Activated B cell treated with CpG ODN at 0.5 μM for 24 hours (primary cell): ENCODE measurements at regions not wholly inside any gene's neighbourhood (a gene's known extent, or its start where the extent isn't known, plus 50 kb on each side); places are given as distances from the start of the nearest gene placed in this dataset.
A peak's percentile ranks its signal among the peaks of the same experiment; 100 is the strongest.
"Not testable (repeated sequence)": the region's sequence is repeated elsewhere in the genome, so short reads cannot be mapped to it uniquely, and the experiment has no call there.

Experiments used
- ATAC-seq: fragments of 200-7000 bp; cut with Tn5 transposase; one replicate; pipeline ENCODE4 v1.10.0; 2021; ENCODE audit warnings: low read depth, mild to moderate bottlenecking, moderate library complexity
- CTCF ChIA-PET: fragments of 350-600 bp; sonication (Branson Sonifier 250); formaldehyde crosslinking; loops from one replicate; lab custom pipeline; 2021; ENCODE audit warnings: antibody characterized with exemption; lab: Charles Lee
- POLR2A ChIA-PET: fragments of 350-600 bp; sonication (Branson Sonifier 250); formaldehyde crosslinking; loops from one replicate; lab custom pipeline; 2021; ENCODE audit warnings: antibody characterized with exemption; lab: Charles Lee
- DNase-seq: peaks from one replicate; pipeline ENCODE4 v3.0.0; 2022
- H3K27ac Mint-ChIP-seq: one replicate; pipeline ENCODE4 v1.8.0; 2020; ENCODE audit warnings: mixed read lengths
- H3K27me3 Mint-ChIP-seq: one replicate; pipeline ENCODE4 v1.8.0; 2021; ENCODE audit warnings: mixed read lengths
- H3K36me3 Mint-ChIP-seq: one replicate; pipeline ENCODE4 v1.8.0; 2021; ENCODE audit warnings: low read depth, mixed read lengths
- H3K4me1 Mint-ChIP-seq: one replicate; pipeline ENCODE4 v1.8.0; 2021; ENCODE audit warnings: mixed read lengths
- H3K4me3 Mint-ChIP-seq: one replicate; pipeline ENCODE4 v1.8.0; 2020; ENCODE audit warnings: mild to moderate bottlenecking, mixed read lengths
- H3K9me3 Mint-ChIP-seq: one replicate; pipeline ENCODE4 v1.8.0; 2020; ENCODE audit warnings: mixed read lengths
- intact Hi-C: fragments of 100-400 bp; cut with micrococcal nuclease; formaldehyde crosslinking; loops from one replicate; pipeline ENCODE4 v1.15.1; 2024
- TF ChIP-seq, protein P1 (sequence below): fragments of 200-600 bp; IDR thresholded peaks from one replicate; pipeline ENCODE4 v1.8.0; 2022; ENCODE audit warnings: antibody characterized with exemption, mild to moderate bottlenecking

DNA sequence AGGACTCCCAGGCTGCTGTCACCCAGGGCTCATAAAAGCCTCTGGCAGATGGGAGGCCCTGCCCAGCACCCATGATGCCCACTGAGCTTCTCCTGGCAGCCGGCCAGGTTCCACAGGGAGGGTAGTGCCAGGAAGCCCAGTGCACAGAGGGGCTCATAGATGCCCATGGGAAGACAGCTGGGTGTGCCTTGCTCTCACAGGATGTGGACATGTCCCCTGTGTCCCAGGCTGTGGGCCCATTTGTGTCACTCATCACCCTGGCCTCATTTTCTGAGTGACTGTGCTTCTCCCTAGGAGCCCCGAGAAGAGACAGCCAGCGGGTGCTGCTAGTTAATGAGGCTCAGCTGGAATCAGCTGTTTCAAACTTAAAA lies 86.5 kb upstream of the SFSWAP start:
- intact Hi-C loops, POLR2A ChIA-PET, DNase-seq, ATAC-seq, H3K4me3 Mint-ChIP-seq, H3K27ac Mint-ChIP-seq, H3K27me3 Mint-ChIP-seq, CTCF ChIA-PET, H3K4me1 Mint-ChIP-seq, H3K36me3 Mint-ChIP-seq, H3K9me3 Mint-ChIP-seq: not testable (repeated sequence)

DNA sequence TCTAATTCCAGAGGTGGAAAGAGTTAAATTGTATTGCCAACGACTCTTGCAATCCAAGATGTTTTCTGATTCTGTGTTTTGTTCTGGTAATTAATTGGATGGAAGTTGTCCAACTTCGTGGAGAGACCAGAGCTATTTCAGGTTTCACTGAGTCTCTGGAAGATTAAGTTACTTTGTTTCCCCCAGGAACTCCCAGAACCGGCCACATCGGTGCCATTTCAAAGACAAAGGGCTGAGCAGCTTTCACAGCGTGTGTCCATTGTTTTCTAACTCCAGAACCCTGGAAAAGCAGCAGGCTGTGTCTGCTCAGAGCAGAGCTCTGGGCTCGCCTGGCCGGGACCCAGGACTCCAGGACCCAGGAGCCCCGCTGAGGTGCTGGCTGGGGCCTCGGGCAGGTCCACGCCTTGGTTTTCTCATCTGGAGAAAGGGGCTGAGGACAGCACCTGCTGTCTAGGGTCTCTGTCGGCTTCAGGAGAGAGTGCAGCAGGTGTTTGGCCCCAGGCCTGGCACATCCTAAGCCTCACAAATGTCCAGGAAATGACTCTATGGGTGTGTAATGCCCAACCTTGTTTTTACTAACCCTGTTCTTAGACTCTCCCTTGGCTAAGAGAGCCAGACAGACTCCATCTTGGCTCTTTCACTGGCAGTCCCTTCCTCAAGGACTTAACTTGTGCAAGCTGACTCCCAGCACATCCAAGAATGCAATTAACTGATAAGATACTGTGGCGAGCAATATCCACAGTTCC lies 86.0 kb upstream of the SFSWAP start:
- H3K27me3 Mint-ChIP-seq, ATAC-seq, H3K4me3 Mint-ChIP-seq, H3K36me3 Mint-ChIP-seq, H3K9me3 Mint-ChIP-seq, CTCF ChIA-PET, intact Hi-C loops, H3K27ac Mint-ChIP-seq, DNase-seq, H3K4me1 Mint-ChIP-seq, POLR2A ChIA-PET: not testable (repeated sequence)

DNA sequence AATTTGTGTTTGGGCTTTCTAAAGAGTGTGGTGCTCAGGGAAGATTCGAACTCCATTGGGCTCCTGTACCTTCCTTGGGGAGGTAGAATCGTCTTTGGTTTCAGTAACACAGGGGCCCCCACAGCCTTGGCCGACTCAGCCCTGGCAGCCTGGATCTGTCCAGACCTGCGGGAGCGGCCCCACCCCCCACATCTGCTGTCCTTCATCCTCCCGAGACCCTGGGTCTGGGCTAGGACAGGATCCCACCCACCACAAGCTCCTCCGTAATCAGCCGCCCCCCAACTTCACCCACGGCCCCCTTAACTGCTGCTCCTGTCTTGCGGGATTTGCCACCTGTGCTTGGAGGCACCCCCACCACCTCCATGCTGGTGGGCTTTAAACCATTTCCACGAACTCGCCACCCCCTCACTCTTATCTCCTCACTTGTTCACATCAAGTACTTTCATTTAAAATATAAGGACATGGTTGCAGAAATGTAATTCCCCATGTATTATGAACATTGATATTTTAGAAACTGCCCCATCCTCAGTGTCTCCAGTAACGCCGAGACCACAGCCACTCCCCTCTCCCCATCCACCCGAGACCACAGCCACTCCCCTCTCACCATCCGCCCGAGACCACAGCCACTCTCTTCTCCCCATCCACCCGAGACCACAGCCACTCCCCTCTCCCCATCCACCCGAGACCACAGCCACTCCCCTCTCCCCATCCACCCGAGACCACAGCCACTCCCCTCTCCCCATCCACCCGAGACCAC lies 84.7 kb upstream of the SFSWAP start:
- H3K27me3 Mint-ChIP-seq, ATAC-seq, H3K9me3 Mint-ChIP-seq, CTCF ChIA-PET, H3K36me3 Mint-ChIP-seq, H3K4me3 Mint-ChIP-seq, H3K4me1 Mint-ChIP-seq, DNase-seq, intact Hi-C loops, H3K27ac Mint-ChIP-seq, POLR2A ChIA-PET: not testable (repeated sequence)

DNA sequence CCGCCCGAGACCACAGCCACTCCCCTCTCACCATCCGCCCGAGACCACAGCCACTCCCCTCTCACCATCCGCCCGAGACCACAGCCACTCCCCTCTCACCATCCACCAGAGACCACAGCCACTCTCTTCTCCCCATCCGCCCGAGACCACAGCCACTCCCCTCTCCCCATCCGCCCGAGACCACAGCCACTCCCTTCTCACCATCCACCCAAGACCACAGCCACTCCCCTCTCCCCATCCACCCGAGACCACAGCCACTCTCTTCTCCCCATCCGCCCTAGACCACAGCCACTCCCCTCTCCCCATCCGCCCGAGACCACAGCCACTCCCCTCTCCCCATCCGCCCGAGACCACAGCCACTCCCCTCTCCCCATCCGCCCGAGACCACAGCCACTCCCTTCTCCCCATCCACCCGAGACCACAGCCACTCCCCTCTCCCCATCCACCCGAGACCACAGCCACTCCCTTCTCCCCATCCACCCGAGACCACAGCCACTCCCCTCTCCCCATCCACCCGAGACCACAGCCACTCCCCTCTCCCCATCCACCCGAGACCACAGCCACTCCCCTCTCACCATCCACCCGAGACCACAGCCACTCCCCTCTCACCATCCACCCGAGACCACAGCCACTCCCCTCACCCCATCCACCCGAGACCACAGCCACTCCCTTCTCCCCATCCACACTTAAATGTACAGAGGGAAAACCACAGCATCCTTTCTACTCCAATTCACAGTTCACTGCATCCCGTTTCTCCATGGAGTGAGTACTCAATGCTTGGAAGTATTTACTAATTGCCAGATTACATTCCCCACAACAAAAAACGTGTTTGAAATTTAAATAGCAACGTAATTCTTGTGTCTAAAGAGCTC lies 83.5 kb upstream of the SFSWAP start:
- H3K27me3 Mint-ChIP-seq, intact Hi-C loops, H3K4me1 Mint-ChIP-seq, ATAC-seq, DNase-seq, H3K9me3 Mint-ChIP-seq, POLR2A ChIA-PET, H3K36me3 Mint-ChIP-seq, H3K4me3 Mint-ChIP-seq, CTCF ChIA-PET: not testable (repeated sequence)
- H3K27ac Mint-ChIP-seq, result peak overlapping the region; percentile 82

DNA sequence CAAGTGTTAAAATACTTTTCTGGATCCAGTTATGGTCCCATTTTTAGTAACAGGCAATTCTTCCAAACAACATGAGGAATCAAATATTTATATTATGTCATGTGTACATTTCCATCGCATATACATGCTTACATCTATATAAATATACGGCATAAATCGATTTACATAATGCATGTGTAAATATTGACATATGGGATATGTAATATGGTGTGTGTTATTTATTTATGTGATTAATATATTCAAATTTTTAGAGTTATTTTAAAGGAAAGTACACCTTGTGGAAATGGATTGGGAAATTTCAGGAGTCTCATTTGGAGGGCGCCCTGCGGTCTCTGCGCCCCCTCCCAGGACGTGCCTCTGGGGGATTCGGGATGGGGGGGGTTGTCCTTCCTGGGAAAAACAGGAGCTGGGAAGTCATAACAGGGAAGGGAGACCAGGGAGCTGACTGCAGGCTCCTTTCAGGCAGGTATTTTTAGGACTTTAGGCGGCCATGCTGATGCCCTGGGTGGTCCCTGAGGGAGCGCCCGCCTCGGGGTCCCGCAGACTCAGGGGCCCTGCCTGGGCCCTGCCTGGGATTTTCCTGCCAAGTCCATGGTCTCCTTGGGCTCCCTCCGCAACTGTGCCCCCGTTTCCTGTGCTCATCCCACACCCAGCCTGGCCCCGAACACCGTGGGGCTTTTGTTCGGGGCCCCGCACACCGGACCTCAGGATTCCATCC lies 82.7 kb upstream of the SFSWAP start:
- TF ChIP-seq, protein P1, sequence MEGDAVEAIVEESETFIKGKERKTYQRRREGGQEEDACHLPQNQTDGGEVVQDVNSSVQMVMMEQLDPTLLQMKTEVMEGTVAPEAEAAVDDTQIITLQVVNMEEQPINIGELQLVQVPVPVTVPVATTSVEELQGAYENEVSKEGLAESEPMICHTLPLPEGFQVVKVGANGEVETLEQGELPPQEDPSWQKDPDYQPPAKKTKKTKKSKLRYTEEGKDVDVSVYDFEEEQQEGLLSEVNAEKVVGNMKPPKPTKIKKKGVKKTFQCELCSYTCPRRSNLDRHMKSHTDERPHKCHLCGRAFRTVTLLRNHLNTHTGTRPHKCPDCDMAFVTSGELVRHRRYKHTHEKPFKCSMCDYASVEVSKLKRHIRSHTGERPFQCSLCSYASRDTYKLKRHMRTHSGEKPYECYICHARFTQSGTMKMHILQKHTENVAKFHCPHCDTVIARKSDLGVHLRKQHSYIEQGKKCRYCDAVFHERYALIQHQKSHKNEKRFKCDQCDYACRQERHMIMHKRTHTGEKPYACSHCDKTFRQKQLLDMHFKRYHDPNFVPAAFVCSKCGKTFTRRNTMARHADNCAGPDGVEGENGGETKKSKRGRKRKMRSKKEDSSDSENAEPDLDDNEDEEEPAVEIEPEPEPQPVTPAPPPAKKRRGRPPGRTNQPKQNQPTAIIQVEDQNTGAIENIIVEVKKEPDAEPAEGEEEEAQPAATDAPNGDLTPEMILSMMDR, result no peak
- DNase-seq (no peak), ATAC-seq (no peak)
- CTCF ChIA-PET, result no interaction called here
- POLR2A ChIA-PET, result no interaction called here
- peaks cover 6% of the 10 kb centered on the region for H3K27me3 Mint-ChIP-seq
- intact Hi-C loops, result no loop called here
- H3K4me3 Mint-ChIP-seq, result no peak overlapping the region
- H3K36me3 Mint-ChIP-seq, result no peaks in the 10 kb centered on the region
- H3K4me1 Mint-ChIP-seq, result peaks cover 5% of the 10 kb centered on the region
- peak overlapping the region; percentile 82 for H3K27ac Mint-ChIP-seq
- peaks cover 2% of the 10 kb centered on the region for H3K9me3 Mint-ChIP-seq

DNA sequence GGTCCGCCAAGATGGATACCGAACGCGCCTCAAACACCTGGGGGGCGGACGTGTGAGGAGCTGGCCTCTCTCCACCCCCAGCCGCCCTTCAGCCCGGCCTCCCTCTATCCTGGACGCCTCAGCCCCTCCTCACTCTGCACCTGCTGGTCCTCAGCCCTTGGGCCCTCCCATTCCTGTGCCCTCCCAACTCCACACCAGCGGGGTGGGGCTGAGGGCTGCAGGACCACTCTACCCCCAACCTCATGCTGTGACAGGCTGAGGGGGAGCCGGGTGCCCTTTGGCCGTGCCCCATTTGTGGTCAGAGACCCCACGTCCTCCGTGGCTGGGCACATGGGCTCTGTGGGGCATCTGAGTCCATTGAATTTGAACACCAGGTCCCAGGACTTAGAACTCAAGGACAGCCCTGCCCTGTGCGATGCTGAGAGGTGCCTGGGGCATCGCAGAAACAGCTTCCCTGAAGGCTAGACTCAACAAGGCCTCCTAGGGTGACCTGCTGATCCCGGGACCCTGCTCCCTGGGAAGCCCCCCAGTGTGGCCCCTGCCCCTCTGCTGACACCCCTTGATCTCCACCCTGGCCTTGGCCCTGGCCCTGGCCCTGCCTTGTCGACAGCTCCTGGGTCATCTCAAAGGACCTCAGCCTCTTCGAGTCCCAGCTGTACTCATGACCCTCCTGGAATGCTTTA lies 82.0 kb upstream of the SFSWAP start:
- ATAC-seq, result no peak

More for the DNA sequence above, 82.0 kb upstream of the SFSWAP start:
- Mint-ChIP-seq H3K27me3 (peaks cover 6% of the 10 kb centered on the region), H3K4me3 (no peak overlapping the region), H3K36me3 (no peaks in the 10 kb centered on the region), H3K27ac (no peak overlapping the region), H3K4me1 (peaks cover 5% of the 10 kb centered on the region), H3K9me3 (peaks cover 2% of the 10 kb centered on the region)
- intact Hi-C loops, result no loop called here
- POLR2A ChIA-PET, result no interaction called here
- no peak for DNase-seq
- TF ChIP-seq, protein P1, result no peak
- CTCF ChIA-PET, result no interaction called here
